RWPE1 (cell line): ENCODE measurements at regions not wholly inside any gene's neighbourhood (a gene's known extent, or its start where the extent isn't known, plus 50 kb on each side); places are given as distances from the start of the nearest gene placed in this dataset.

Experiments
- CTCF ChIA-PET: fragments of 350-600 bp; sonication (Branson Sonifier 250); formaldehyde crosslinking; extraction: SDS; loops from one replicate; lab custom pipeline; 2021; lab: Yijun Ruan, JAX
- POLR2A ChIA-PET: fragments of 400-600 bp; formaldehyde crosslinking; extraction: SDS; loops from one replicate; lab custom pipeline; 2020; ENCODE audit warnings: antibody characterized with exemption; ENCODE audit not compliant: low non-redundant PET; lab: Yijun Ruan, JAX
- DNase-seq: peaks from one replicate; pipeline ENCODE4 v3.0.0; 2012; ENCODE audit warnings: low spot score
- H3K27ac ChIP-seq: fragments of 450-650 bp; 2 replicates; pipeline ENCODE4 v1.5.1; 2017
- CTCF ChIP-seq: fragments of 450-650 bp; conservative IDR thresholded peaks from 2 replicates; pipeline ENCODE4 v1.5.1; 2017; ENCODE audit warnings: low read depth, mild to moderate bottlenecking

- H3K27ac ChIP-seq: no peak overlapping the region
- TF ChIP-seq CTCF: no peak
- DNase-seq: no peak
- ChIA-PET CTCF (no interaction called here), POLR2A (no interaction called here)
Measured at GRCh38 chr14:65296402-65296801, 116.1 kb upstream of the FUT8 start.

DNA sequence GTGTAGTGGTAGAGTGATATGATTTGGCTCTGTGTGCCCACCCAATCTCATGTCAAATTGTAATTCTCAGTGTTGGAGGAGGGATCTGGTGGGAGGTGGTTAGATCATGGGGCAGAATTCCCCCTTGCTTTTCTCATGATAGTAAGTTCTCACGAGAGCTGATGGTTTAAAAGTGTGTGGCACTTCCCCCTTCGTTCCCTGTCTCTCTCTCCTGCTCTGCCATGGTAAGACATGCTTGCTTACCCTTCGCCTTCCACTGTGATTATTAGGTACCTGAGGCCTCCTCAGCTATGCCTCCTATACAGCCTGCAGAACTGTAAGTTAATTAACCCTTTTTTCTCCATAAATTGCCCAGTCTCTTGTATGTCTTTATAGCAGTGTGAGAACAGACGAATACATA, 115.7 kb upstream of the FUT8 start:
- no peak for TF ChIP-seq CTCF

GRCh38 chr14:65297744-65298143, 114.8 kb upstream of the FUT8 start:
- H3K27ac ChIP-seq: no peak overlapping the region
- no peak for DNase-seq
- CTCF ChIA-PET: no interaction called here
- POLR2A ChIA-PET: no interaction called here
- TF ChIP-seq CTCF: no peak

More for the DNA sequence above, 115.7 kb upstream of the FUT8 start:
- DNase-seq: no peak
- no peak overlapping the region for H3K27ac ChIP-seq
- ChIA-PET CTCF (no interaction called here), POLR2A (no interaction called here)

- H3K27ac ChIP-seq: no peak overlapping the region
- CTCF ChIA-PET: no interaction called here
Measured at GRCh38 chr14:65299826-65300225, 112.7 kb upstream of the FUT8 start.

DNA sequence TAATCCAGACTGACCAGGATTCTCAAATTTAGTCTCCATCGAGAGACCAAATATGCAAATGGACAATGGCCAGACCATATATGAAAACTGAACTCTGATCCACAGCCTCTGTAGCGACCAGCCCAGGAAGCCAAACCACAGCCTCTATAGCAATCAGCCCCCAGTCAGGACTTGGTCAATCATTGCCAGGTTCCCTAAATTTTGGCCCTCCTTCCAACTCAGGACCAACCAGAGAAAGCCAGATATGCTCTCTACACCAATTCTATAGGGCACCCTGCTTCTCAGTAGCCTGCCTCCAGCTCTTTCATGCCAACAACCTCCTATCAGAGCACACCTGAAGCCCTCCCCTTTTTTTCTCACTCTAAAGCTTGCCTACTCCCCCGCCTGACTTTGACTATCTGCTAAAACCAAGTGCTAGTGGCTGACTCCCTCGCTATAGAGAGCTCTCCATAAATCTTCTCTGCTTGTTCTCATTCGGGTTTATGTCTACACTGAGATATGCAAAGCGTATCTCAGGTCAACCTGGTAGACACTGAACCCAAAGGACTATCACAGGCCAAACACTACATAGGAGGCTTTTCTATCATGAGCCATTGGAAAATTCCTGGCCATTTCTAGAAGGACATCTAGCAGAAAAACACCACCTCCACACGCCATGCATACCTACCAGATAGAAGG, 110.5 kb upstream of the FUT8 start:
- no peak overlapping the region for H3K27ac ChIP-seq
- DNase-seq: no peak
- no peak for TF ChIP-seq CTCF
- ChIA-PET CTCF (interaction anchor here (0.6 kb wide), 1 partner anchor 1568 kb away, joined by 3 read pairs; no protein-coding TSS in a partner anchor), POLR2A (no interaction called here)

More at GRCh38 chr14:65299826-65300225, 112.7 kb upstream of the FUT8 start:
- no peak for TF ChIP-seq CTCF
- no peak for DNase-seq
- POLR2A ChIA-PET: no interaction called here

DNA sequence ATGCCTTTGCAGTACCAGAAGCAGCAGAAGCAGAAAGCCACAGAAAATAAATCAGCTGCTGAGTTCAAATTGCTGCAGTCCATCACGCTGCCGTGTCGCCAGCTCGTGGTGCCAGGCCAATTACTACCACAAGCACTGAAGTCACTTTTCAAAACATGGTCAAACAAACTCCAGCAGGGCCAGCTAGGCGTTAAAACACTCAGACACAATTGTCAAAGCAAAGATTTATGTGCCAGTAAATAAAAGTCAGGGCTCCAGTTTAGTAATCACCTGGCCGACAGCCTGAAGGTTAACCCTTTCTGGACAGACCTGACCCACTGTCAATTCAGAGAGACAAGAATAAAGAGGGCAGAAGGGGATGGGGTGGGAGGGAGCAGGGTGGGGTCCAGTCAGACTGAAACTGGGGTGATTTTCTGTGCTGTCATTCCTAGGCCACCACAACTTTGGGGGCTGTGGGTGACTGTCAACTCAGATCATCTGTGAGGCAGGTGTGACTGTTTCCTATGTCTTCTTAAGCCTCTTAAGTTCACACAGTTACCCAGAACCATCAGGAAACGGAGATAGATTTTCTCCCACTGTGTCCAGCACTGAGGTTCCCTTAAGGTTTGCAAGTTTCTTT, 109.8 kb upstream of the FUT8 start:
- ChIA-PET CTCF (no interaction called here), POLR2A (no interaction called here)
- no peak for DNase-seq
- H3K27ac ChIP-seq: no peak overlapping the region
- TF ChIP-seq CTCF: no peak
